Astrocyte (in vitro differentiated cells and primary cell): ENCODE measurements at regions not wholly inside any gene's neighbourhood (a gene's known extent, or its start where the extent isn't known, plus 50 kb on each side); places are given as distances from the start of the nearest gene placed in this dataset.

ENCODE experiments used
- DNase-seq: peaks from one replicate; pipeline ENCODE4 v3.0.0-alpha.2; 2010; ENCODE audit warnings: low read depth
- FAIRE-seq: peaks from 2 replicates; lab custom pipeline; 2011; peaks lifted over from hg19 to GRCh38; lab: Jason Lieb, UNC
- H2AFZ ChIP-seq: 2 replicates; pipeline ENCODE4 v1.6.0; 2012; ENCODE audit warnings: low read depth, low read length, inconsistent platforms
- H3K27ac ChIP-seq: 2 replicates; pipeline ENCODE4 v1.5.1; 2011; ENCODE audit warnings: low read depth, low read length, inconsistent platforms
- H3K27me3 ChIP-seq: 2 replicates; pipeline ENCODE4 v1.6.0; 2011; ENCODE audit warnings: low read length, inconsistent platforms; ENCODE audit not compliant: insufficient read depth
- H3K36me3 ChIP-seq: 2 replicates; pipeline ENCODE4 v1.5.1; 2011; ENCODE audit warnings: low read length, inconsistent platforms; ENCODE audit not compliant: insufficient read depth
- H3K4me1 ChIP-seq: 2 replicates; pipeline ENCODE4 v1.5.1; 2011; ENCODE audit warnings: low read length, inconsistent platforms; ENCODE audit not compliant: insufficient read depth
- H3K4me2 ChIP-seq: 2 replicates; pipeline ENCODE4 v1.6.0; 2012; ENCODE audit warnings: low read length, inconsistent platforms
- H3K4me3 ChIP-seq: 2 replicates; pipeline ENCODE4 v1.5.1; 2011; ENCODE audit warnings: low read depth, mild to moderate bottlenecking, low read length, inconsistent platforms; ENCODE audit not compliant: insufficient read depth
- H3K79me2 ChIP-seq: 2 replicates; pipeline ENCODE4 v1.6.0; 2012; ENCODE audit warnings: mild to moderate bottlenecking, low read length, inconsistent platforms; ENCODE audit not compliant: insufficient read depth
- H3K9ac ChIP-seq: 2 replicates; pipeline ENCODE4 v1.6.0; 2012; ENCODE audit warnings: mild to moderate bottlenecking, low read length, inconsistent platforms
- H3K9me3 ChIP-seq: 2 replicates; pipeline ENCODE4 v1.5.1; 2012; ENCODE audit warnings: low read depth, mild to moderate bottlenecking, low read length, inconsistent platforms; ENCODE audit not compliant: insufficient read depth
- H4K20me1 ChIP-seq: 2 replicates; pipeline ENCODE4 v1.6.0; 2012; ENCODE audit warnings: low read length, inconsistent platforms; ENCODE audit not compliant: insufficient read depth
- H3K27ac Mint-ChIP-seq: one replicate; pipeline ENCODE4 v1.8.0; 2021; ENCODE audit warnings: mild to moderate bottlenecking, mixed read lengths; ENCODE audit not compliant: unreplicated experiment
- H3K27me3 Mint-ChIP-seq: one replicate; pipeline ENCODE4 v1.8.0; 2021; ENCODE audit warnings: low read depth, mixed read lengths; ENCODE audit not compliant: unreplicated experiment
- H3K36me3 Mint-ChIP-seq: one replicate; pipeline ENCODE4 v1.8.0; 2021; ENCODE audit warnings: low read depth, mixed read lengths; ENCODE audit not compliant: unreplicated experiment
- H3K4me1 Mint-ChIP-seq: one replicate; pipeline ENCODE4 v1.8.0; 2021; ENCODE audit warnings: low read depth, mixed read lengths; ENCODE audit not compliant: unreplicated experiment
- H3K4me3 Mint-ChIP-seq: one replicate; pipeline ENCODE4 v1.8.0; 2021; ENCODE audit warnings: mild to moderate bottlenecking, moderate library complexity, mixed read lengths; ENCODE audit not compliant: unreplicated experiment
- H3K9me3 Mint-ChIP-seq: one replicate; pipeline ENCODE4 v1.8.0; 2021; ENCODE audit warnings: mild to moderate bottlenecking, mixed read lengths; ENCODE audit not compliant: unreplicated experiment
- CTCF ChIP-seq: IDR thresholded peaks from 2 replicates; pipeline ENCODE4 v1.5.1; 2011; ENCODE audit warnings: low read depth, mild to moderate bottlenecking, inconsistent platforms, low read length, moderate library complexity; ENCODE audit not compliant: insufficient read depth
- EZH2 ChIP-seq: IDR thresholded peaks from 2 replicates; pipeline ENCODE4 v1.6.1; 2012; ENCODE audit warnings: mild to moderate bottlenecking, low read length, inconsistent platforms; ENCODE audit not compliant: insufficient read depth

- Mint-ChIP-seq H3K36me3 (no peaks in the 10 kb centered on the region), H3K4me1 (no peaks in the 10 kb centered on the region), H3K27me3 (peaks cover 23% of the 10 kb centered on the region), H3K4me3 (no peak overlapping the region), H3K27ac (no peak overlapping the region), H3K9me3 (no peaks in the 10 kb centered on the region)
- FAIRE-seq (no peak), DNase-seq (no peak)
- TF ChIP-seq CTCF (no peak), EZH2 (no peak)
- Histone ChIP-seq H2AFZ (no peak overlapping the region), H3K4me1 (no peaks in the 10 kb centered on the region), H3K4me2 (no peak overlapping the region), H3K9ac (no peak overlapping the region), H3K27me3 (peaks cover 2% of the 10 kb centered on the region), H3K79me2 (no peaks in the 10 kb centered on the region), H3K9me3 (no peaks in the 10 kb centered on the region), H3K4me3 (no peak overlapping the region), H3K27ac (no peak overlapping the region), H4K20me1 (no peaks in the 10 kb centered on the region), H3K36me3 (no peaks in the 10 kb centered on the region)
Observed at GRCh38 chr2:8484502-8485283, 197.2 kb upstream of the ID2 start.

- FAIRE-seq (no peak), DNase-seq (no peak)
- H4K20me1 ChIP-seq, result no peaks in the 10 kb centered on the region
- no peaks in the 10 kb centered on the region for H3K4me1 Mint-ChIP-seq
- no peaks in the 10 kb centered on the region for H3K36me3 ChIP-seq
- no peaks in the 10 kb centered on the region for H3K9me3 ChIP-seq
- no peak overlapping the region for H3K4me3 Mint-ChIP-seq
- H3K9ac ChIP-seq, result no peak overlapping the region
- no peak overlapping the region for H2AFZ ChIP-seq
- H3K27me3 Mint-ChIP-seq, result peaks cover 21% of the 10 kb centered on the region
- no peak overlapping the region for H3K4me3 ChIP-seq
- H3K36me3 Mint-ChIP-seq, result no peaks in the 10 kb centered on the region
- no peak overlapping the region for H3K27ac Mint-ChIP-seq
- H3K4me1 ChIP-seq, result no peaks in the 10 kb centered on the region
- H3K27ac ChIP-seq, result no peak overlapping the region
- H3K9me3 Mint-ChIP-seq, result no peaks in the 10 kb centered on the region
- H3K79me2 ChIP-seq, result no peaks in the 10 kb centered on the region
- H3K27me3 ChIP-seq, result peaks cover 2% of the 10 kb centered on the region
- no peak for TF ChIP-seq EZH2
- TF ChIP-seq CTCF, result no peak
- no peak overlapping the region for H3K4me2 ChIP-seq
Observed at GRCh38 chr2:8485736-8486135, 196.1 kb upstream of the ID2 start.

- no peaks in the 10 kb centered on the region for H3K4me1 ChIP-seq
- no peak overlapping the region for H3K27ac ChIP-seq
- Mint-ChIP-seq H3K36me3 (no peaks in the 10 kb centered on the region), H3K9me3 (no peaks in the 10 kb centered on the region), H3K27me3 (peaks cover 22% of the 10 kb centered on the region), H3K4me1 (no peaks in the 10 kb centered on the region), H3K27ac (no peak overlapping the region), H3K4me3 (no peak overlapping the region)
- no peak overlapping the region for H3K4me3 ChIP-seq
- no peak overlapping the region for H3K4me2 ChIP-seq
- H3K9ac ChIP-seq, result no peak overlapping the region
- FAIRE-seq (no peak), DNase-seq (no peak)
- TF ChIP-seq CTCF (no peak), EZH2 (no peak)
- H3K79me2 ChIP-seq, result no peaks in the 10 kb centered on the region
- no peaks in the 10 kb centered on the region for H3K9me3 ChIP-seq
- no peaks in the 10 kb centered on the region for H3K36me3 ChIP-seq
- no peaks in the 10 kb centered on the region for H4K20me1 ChIP-seq
- peaks cover 2% of the 10 kb centered on the region for H3K27me3 ChIP-seq
- H2AFZ ChIP-seq, result no peak overlapping the region
Observed at GRCh38 chr2:8486141-8486540, 195.7 kb upstream of the ID2 start.
